A673 (cell line): ENCODE measurements at regions not wholly inside any gene's neighbourhood (a gene's known extent, or its start where the extent isn't known, plus 50 kb on each side); places are given as distances from the start of the nearest gene placed in this dataset.

Experiments
- BruUV-seq: library from RNA; stranded (reverse); fragments of 400-500 nt; replicated peaks from 2 replicates; lab custom pipeline; 2021; lab: Mats Ljungman, UMichigan
- CTCF ChIA-PET: fragments of 300-600 bp; sonication (Branson Sonifier 250); formaldehyde crosslinking; loops from one replicate; lab custom pipeline; 2022; ENCODE audit warnings: antibody characterized with exemption; lab: Charles Lee
- POLR2A ChIA-PET: fragments of 300-600 bp; sonication (Branson Sonifier 250); formaldehyde crosslinking; loops from one replicate; lab custom pipeline; 2022; ENCODE audit warnings: antibody characterized with exemption; ENCODE audit not compliant: low non-redundant PET; lab: Charles Lee
- DNase-seq: peaks from one replicate; pipeline ENCODE4 v3.0.0-alpha.2; 2015; ENCODE audit warnings: low spot score
- H3K27ac ChIP-seq: fragments of 200-600 bp; sonication (generic); 2 replicates; pipeline ENCODE4 v1.5.1; 2016; ENCODE audit warnings: mixed run types, low read depth, mild to moderate bottlenecking, mixed read lengths, antibody characterized with exemption, low read length; ENCODE audit not compliant: poor library complexity, severe bottlenecking
- H3K27me3 ChIP-seq: fragments of 200-600 bp; sonication (generic); replicated peaks from 2 replicates; pipeline ENCODE4 v1.6.1; 2017; ENCODE audit warnings: mixed run types, low read depth, mild to moderate bottlenecking, mixed read lengths, antibody characterized with exemption, low read length; ENCODE audit not compliant: insufficient read depth, poor library complexity
- H3K36me3 ChIP-seq: fragments of 200-600 bp; sonication (generic); 2 replicates; pipeline ENCODE4 v1.6.1; 2016; ENCODE audit warnings: mixed run types, mild to moderate bottlenecking, mixed read lengths, antibody characterized with exemption, low read length; ENCODE audit not compliant: insufficient read depth, poor library complexity, severe bottlenecking
- H3K4me1 ChIP-seq: fragments of 200-600 bp; sonication (generic); 2 replicates; pipeline ENCODE4 v1.6.1; 2017; ENCODE audit warnings: mixed run types, mild to moderate bottlenecking, mixed read lengths, antibody characterized with exemption, low read length; ENCODE audit not compliant: insufficient read depth, poor library complexity, severe bottlenecking
- H3K4me3 ChIP-seq: fragments of 200-600 bp; sonication (generic); 2 replicates; pipeline ENCODE4 v1.5.1; 2016; ENCODE audit warnings: low read depth, mixed run types, mild to moderate bottlenecking, mixed read lengths, low read length; ENCODE audit not compliant: poor library complexity, severe bottlenecking
- H3K9me3 ChIP-seq: fragments of 200-600 bp; sonication (generic); 2 replicates; pipeline ENCODE4 v1.6.1; 2016; ENCODE audit warnings: mixed run types, low read depth, mild to moderate bottlenecking, mixed read lengths, antibody characterized with exemption, low read length; ENCODE audit not compliant: poor library complexity, severe bottlenecking
- EZH2 ChIP-seq: fragments of 200-600 bp; sonication (generic); IDR thresholded peaks from 2 replicates; pipeline ENCODE4 v1.6.1; 2017; ENCODE audit warnings: borderline replicate concordance, low read depth, mild to moderate bottlenecking, mixed read lengths, antibody characterized with exemption, low read length; ENCODE audit not compliant: poor library complexity, severe bottlenecking
- intact Hi-C: fragments of 100-400 bp; cut with micrococcal nuclease; formaldehyde crosslinking; loops from one replicate; pipeline ENCODE4 v1.10.0; 2022; ENCODE audit not compliant: unreplicated experiment
- TF ChIP-seq, protein P1 (sequence below): fragments of 300-800, 200-600 bp; sonication (generic); conservative IDR thresholded peaks from 2 replicates; pipeline ENCODE4 v1.5.1; 2017; ENCODE audit warnings: low read depth, mild to moderate bottlenecking, antibody characterized with exemption, low read length, moderate library complexity, mixed read lengths

DNA sequence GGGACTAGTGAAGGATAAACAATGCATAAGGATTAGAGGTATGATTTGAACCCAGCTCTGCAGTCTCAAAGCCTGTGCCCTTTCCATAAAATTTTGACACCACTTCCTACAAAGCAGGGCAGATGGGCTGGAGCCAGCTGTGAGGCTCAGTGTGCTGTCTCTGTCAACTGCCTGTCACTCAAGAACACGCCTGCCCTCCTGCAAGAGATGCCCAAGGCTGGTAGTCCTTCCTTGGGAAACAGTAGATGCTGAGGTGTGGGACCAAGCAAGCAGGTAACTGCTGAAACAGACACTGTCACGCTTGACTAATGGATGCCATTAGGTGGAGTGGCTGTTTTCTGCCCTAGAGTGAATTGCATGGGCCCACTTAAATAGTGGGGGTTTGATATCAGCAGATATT lies 402.0 kb downstream of the PTPRU start:
- Histone ChIP-seq H3K27ac (no peak overlapping the region), H3K27me3 (no peaks in the 10 kb centered on the region), H3K4me3 (no peak overlapping the region), H3K36me3 (no peaks in the 10 kb centered on the region), H3K9me3 (no peaks in the 10 kb centered on the region), H3K4me1 (no peaks in the 10 kb centered on the region)
- BruUV-seq, result no TSS peak
- intact Hi-C loops, result no loop called here
- DNase-seq, result no peak
- ChIA-PET CTCF (no interaction called here), POLR2A (interaction anchor here (0.7 kb wide), 1 partner anchor 42 kb away, joined by 3 read pairs; no protein-coding TSS in a partner anchor)
- no peak for TF ChIP-seq EZH2
- TF ChIP-seq, protein P1, sequence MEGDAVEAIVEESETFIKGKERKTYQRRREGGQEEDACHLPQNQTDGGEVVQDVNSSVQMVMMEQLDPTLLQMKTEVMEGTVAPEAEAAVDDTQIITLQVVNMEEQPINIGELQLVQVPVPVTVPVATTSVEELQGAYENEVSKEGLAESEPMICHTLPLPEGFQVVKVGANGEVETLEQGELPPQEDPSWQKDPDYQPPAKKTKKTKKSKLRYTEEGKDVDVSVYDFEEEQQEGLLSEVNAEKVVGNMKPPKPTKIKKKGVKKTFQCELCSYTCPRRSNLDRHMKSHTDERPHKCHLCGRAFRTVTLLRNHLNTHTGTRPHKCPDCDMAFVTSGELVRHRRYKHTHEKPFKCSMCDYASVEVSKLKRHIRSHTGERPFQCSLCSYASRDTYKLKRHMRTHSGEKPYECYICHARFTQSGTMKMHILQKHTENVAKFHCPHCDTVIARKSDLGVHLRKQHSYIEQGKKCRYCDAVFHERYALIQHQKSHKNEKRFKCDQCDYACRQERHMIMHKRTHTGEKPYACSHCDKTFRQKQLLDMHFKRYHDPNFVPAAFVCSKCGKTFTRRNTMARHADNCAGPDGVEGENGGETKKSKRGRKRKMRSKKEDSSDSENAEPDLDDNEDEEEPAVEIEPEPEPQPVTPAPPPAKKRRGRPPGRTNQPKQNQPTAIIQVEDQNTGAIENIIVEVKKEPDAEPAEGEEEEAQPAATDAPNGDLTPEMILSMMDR, result no peak

DNA sequence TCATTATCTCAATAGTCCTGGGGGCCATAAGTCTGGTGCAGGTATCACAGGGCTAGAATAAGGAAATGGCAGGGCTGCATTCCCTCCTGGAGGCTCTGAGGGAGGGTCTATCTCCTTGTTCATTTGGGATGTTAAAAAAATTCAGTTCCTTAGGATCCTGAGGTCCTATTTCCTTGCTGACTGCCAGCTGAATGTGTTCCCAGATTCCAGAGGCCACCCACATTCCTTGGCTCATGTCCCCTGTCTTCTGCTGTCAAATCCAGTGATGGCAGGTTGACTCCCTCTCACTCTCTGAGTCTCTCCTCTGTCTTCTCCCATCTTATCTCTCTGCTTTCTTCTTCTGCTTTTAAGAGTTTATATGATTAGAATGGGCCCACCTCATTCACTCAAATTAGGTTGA lies 400.6 kb downstream of the PTPRU start:
- Histone ChIP-seq H3K4me3 (no peak overlapping the region), H3K4me1 (no peaks in the 10 kb centered on the region), H3K9me3 (no peaks in the 10 kb centered on the region), H3K27me3 (no peaks in the 10 kb centered on the region), H3K36me3 (no peaks in the 10 kb centered on the region), H3K27ac (no peak overlapping the region)
- no peak for TF ChIP-seq EZH2
- TF ChIP-seq, protein P1, result no peak
- intact Hi-C loops, result no loop called here
- CTCF ChIA-PET, result no interaction called here
- no peak for DNase-seq
- BruUV-seq, result no TSS peak
- POLR2A ChIA-PET, result no interaction called here

DNA sequence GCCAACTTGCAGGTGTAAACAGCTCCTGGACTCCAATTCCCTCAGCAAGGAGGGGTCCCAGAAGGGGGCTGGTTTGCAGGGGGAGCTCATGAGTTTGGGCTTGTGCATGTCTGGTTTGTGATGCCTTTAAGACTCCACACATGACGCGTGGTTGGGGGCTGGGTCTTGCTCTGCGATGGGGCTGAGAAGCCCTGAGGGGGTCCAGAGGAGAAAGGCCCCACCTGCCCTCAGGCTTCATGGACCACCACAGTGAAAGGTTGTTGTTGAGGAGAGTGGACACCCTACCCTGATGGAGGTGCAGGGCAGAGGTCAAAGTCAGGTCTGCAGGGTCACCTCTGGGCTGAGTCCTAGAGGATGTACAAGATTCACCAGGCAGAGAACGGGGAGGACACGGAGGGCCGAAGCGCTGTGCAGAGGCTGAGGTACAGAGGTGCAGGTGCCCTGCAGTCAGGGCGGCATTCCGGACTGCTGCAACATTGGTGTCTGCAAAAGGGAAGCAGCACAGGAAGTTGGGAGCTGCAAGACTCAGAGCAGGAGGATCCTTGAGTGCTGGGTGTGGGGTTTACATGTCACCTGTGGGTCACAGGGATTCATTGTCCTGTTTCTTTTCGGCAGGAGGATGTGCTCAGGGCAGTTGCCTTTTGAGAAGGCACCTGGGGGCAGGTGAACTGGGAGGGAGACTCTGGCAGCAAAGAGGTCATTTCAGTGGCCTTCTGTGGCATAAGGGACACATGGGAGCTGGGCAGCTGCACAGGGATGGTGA lies 399.4 kb downstream of the PTPRU start:
- no peak for DNase-seq
- ChIA-PET POLR2A (no interaction called here), CTCF (no interaction called here)

More for the DNA sequence above, 399.4 kb downstream of the PTPRU start:
- intact Hi-C loops, result no loop called here
- TF ChIP-seq EZH2, result no peak
- TF ChIP-seq, protein P1, result no peak
- no peaks in the 10 kb centered on the region for H3K4me1 ChIP-seq
- no peak overlapping the region for H3K4me3 ChIP-seq
- no TSS peak for BruUV-seq
- no peaks in the 10 kb centered on the region for H3K27me3 ChIP-seq
- no peaks in the 10 kb centered on the region for H3K36me3 ChIP-seq
- H3K9me3 ChIP-seq, result no peaks in the 10 kb centered on the region
- no peak overlapping the region for H3K27ac ChIP-seq
